Lower leg skin (tissue), 4 donors: ENCODE measurements at regions not wholly inside any gene's neighbourhood (a gene's known extent, or its start where the extent isn't known, plus 50 kb on each side); places are given as distances from the start of the nearest gene placed in this dataset.

Source experiments
- DNase-seq, 2 donors: peaks; one replicate each; pipeline ENCODE4 v3.0.0-alpha.2; 2019; ENCODE audit warnings: low spot score in 2 of 2
- H3K4me3 ChIP-seq: fragments of 200-600 bp; sonication (generic); 2 replicates; pipeline ENCODE4 v1.5.1; 2017; ENCODE audit warnings: mild to moderate bottlenecking, low read depth; ENCODE audit not compliant: poor library complexity, severe bottlenecking
- CTCF ChIP-seq, 3 donors: fragments of 450-650 bp; IDR thresholded peaks; one replicate each; pipeline ENCODE4 v1.5.1; 2016; ENCODE audit warnings: antibody characterized with exemption in 3 of 3, mild to moderate bottlenecking in 3 of 3, moderate library complexity in 2 of 3
- POLR2A ChIP-seq, 2 donors: fragments of 450-650 bp; IDR thresholded peaks; one replicate each; pipeline ENCODE4 v1.6.1; 2016 to 2017; ENCODE audit warnings: antibody characterized with exemption in 2 of 2, mild to moderate bottlenecking in 1 of 2, moderate library complexity in 1 of 2
- WGBS, 2 donors: methylation state at CpG; one replicate each; pipeline ENCODE4 v1.1.5; 2018; 5-methylcytosine and 5-hydroxymethylcytosine counted together
- intact Hi-C: fragments of 100-400 bp; cut with DNase I; formaldehyde crosslinking; loops from one replicate; pipeline ENCODE4 v1.15.0; 2023; ENCODE audit warnings: low total_unique reads

GRCh38 chr13:111021270-111021669, 93.8 kb upstream of the ARHGEF7 start:
- no peak overlapping the region for H3K4me3 ChIP-seq
- DNase-seq, result no peak
- 80 to 89% methylated on average over 1 of the region's 1 CpG for WGBS, 2 donors
- TF ChIP-seq CTCF (IDR thresholded peaks at IDR 0.05), result no peak
- no peak for TF ChIP-seq POLR2A (IDR thresholded peaks at IDR 0.05)
- intact Hi-C loops, result no loop called here

DNA sequence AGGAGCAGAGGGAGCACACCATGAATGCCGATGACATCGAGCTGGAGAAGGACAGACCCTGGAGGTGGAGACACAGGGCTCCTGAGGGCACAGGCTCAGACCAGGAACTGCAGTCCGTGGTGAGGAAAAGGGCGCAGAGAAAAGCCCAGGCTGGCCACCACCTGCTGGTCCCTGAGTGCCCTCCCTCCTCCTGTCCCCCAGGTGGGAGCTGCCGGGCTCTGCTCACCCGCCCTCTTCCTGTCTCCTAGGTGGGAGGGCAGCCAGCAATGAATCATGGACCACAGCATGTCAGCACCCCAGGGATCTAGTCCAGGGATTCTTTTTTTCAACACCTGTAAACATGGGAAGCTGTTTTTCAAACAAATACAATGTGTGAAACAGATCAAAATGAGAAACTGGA, 94.6 kb upstream of the ARHGEF7 start:
- no peak for DNase-seq
- H3K4me3 ChIP-seq, result no peak overlapping the region
- intact Hi-C loops, result no loop called here
- TF ChIP-seq POLR2A (IDR thresholded peaks at IDR 0.05) (no peak), CTCF (IDR thresholded peaks at IDR 0.05) (no peak)
- WGBS, 2 donors, result 85 to 89% methylated on average over 6 of the region's 6 CpGs

- H3K4me3 ChIP-seq, result no peak overlapping the region
- intact Hi-C loops, result no loop called here
- TF ChIP-seq POLR2A (IDR thresholded peaks at IDR 0.05), result no peak
- TF ChIP-seq CTCF (IDR thresholded peaks at IDR 0.05), result no peak
- DNase-seq, result no peak
- 89 to 98% methylated on average over 24 of the region's 24 CpGs for WGBS, 2 donors
These were observed 95.1 kb upstream of the ARHGEF7 start for GRCh38 chr13:111020021-111020420.

- intact Hi-C loops, result no loop called here
- TF ChIP-seq CTCF (IDR thresholded peaks at IDR 0.05) (no peak), POLR2A (IDR thresholded peaks at IDR 0.05) (no peak)
- H3K4me3 ChIP-seq, result no peak overlapping the region
- no peak for DNase-seq
- 87 to 92% methylated on average over 26 of the region's 26 CpGs for WGBS, 2 donors
These were observed 97.2 kb upstream of the ARHGEF7 start for GRCh38 chr13:111017755-111018459.

DNA sequence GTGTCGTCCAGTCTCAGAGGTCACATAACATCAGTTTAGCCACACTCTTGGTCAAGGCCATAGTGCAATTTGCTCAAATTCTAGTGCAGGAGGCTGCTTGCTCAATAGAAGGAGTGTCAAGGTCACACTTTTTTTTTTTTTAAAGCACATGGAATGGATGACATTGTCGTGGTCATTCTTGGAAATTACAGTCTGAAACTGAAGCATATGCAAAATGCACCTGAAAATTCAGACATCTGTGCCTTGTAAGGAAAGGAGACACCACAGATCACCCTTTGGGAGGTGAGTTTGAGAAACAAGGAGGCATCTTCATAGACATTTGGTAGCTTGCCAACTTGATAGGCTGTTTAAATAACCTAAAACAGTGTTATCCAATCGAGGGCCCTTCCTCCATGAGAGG, 98.3 kb upstream of the ANKRD10 start:
- TF ChIP-seq POLR2A (IDR thresholded peaks at IDR 0.05) (no peak), CTCF (IDR thresholded peaks at IDR 0.05) (no peak)
- WGBS, 2 donors, result 79 to 82% methylated on average over 3 of the region's 3 CpGs
- intact Hi-C loops, result no loop called here
- no peak overlapping the region for H3K4me3 ChIP-seq
- DNase-seq, result no peak

DNA sequence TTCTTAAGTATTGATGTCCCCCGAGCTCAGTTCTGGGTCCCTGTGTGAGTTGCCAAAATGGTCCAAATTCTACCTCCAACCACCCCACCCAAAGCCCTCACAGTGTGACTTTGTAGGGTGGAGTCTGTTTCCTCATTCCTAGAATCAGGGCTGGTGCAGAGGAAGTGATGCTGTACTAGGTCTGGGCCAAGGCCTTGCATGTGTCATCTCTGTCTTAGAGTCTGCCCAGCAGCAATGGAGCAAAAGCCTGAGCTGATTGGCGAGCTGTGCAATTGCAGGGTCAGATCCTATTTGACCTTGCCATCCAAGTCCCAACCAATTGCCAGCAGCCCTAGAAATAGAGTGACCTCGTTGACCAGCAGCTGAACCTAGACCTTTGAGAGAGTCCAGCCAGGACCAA, 97.0 kb upstream of the ANKRD10 start:
- 77 to 84% methylated on average over 3 of the region's 3 CpGs for WGBS, 2 donors
- no peak for DNase-seq

More for the DNA sequence above, 97.0 kb upstream of the ANKRD10 start:
- intact Hi-C loops, result no loop called here
- TF ChIP-seq CTCF (IDR thresholded peaks at IDR 0.05) (no peak), POLR2A (IDR thresholded peaks at IDR 0.05) (no peak)
- H3K4me3 ChIP-seq, result no peak overlapping the region
